IMR-90 (cell line): ENCODE measurements at regions not wholly inside any gene's neighbourhood (a gene's known extent, or its start where the extent isn't known, plus 50 kb on each side); places are given as distances from the start of the nearest gene placed in this dataset.

Experiments
- ATAC-seq: fragments of 200-7000 bp; cut with Tn5 transposase; 2 replicates; pipeline ENCODE4 v1.9.1; 2020; ENCODE audit warnings: low read depth, mild to moderate bottlenecking, moderate library complexity
- BruUV-seq: library from RNA; stranded (reverse); fragments of 400-500 nt; replicated peaks from 2 replicates; lab custom pipeline; 2021; lab: Mats Ljungman, UMichigan
- CTCF ChIA-PET: fragments of 300-600 bp; formaldehyde crosslinking; extraction: SDS; loops from one replicate; lab custom pipeline; 2021; ENCODE audit warnings: antibody characterized with exemption; lab: Yijun Ruan, JAX
- POLR2A ChIA-PET: fragments of 300-600 bp; sonication (Branson Sonifier 250); formaldehyde crosslinking; loops from one replicate; lab custom pipeline; 2022; ENCODE audit warnings: antibody characterized with exemption; ENCODE audit not compliant: unreplicated experiment; lab: Charles Lee
- DNase-seq: peaks from one replicate; pipeline ENCODE4 v3.0.0; 2013
- H2AFZ ChIP-seq: replicated peaks from 2 replicates; pipeline ENCODE3; 2013; ENCODE audit warnings: low read length, mild to moderate bottlenecking; ENCODE audit not compliant: poor library complexity
- H2AK5ac ChIP-seq: 2 replicates; pipeline ENCODE4 v1.6.1; 2013; ENCODE audit warnings: low read depth, low read length, inconsistent platforms
- H2AK9ac ChIP-seq: replicated peaks from 2 replicates; pipeline ENCODE3; 2013; ENCODE audit warnings: mild to moderate bottlenecking, low read depth, low read length, moderate library complexity; ENCODE audit not compliant: poor library complexity
- H2BK120ac ChIP-seq: 2 replicates; pipeline ENCODE4 v1.6.1; 2013; ENCODE audit warnings: low read depth, low read length, inconsistent platforms
- H2BK15ac ChIP-seq: 3 replicates; pipeline ENCODE4 v1.6.1; 2013; ENCODE audit warnings: low read depth, low read length, inconsistent platforms
- H2BK20ac ChIP-seq: 2 replicates; pipeline ENCODE4 v1.6.1; 2013; ENCODE audit warnings: low read depth, mild to moderate bottlenecking, inconsistent platforms, low read length, moderate library complexity
- H2BK5ac ChIP-seq: 2 replicates; pipeline ENCODE4 v1.6.1; 2013; ENCODE audit warnings: mild to moderate bottlenecking, low read depth, low read length, inconsistent platforms; ENCODE audit not compliant: poor library complexity, severe bottlenecking
- H3K14ac ChIP-seq: replicated peaks from 2 replicates; pipeline ENCODE4 v1.6.1; 2013; ENCODE audit warnings: low read depth, low read length, inconsistent platforms
- H3K18ac ChIP-seq: 2 replicates; pipeline ENCODE4 v1.6.1; 2013; ENCODE audit warnings: low read depth, low read length, control low read depth
- H3K23ac ChIP-seq: 2 replicates; pipeline ENCODE4 v1.6.1; 2013; ENCODE audit warnings: low read depth, low read length, inconsistent platforms
- H3K27ac ChIP-seq: 2 replicates; pipeline ENCODE4 v1.5.1; 2013; ENCODE audit warnings: mild to moderate bottlenecking, control low read depth, low read length; ENCODE audit not compliant: insufficient read depth
- H3K27me3 ChIP-seq: 2 replicates; pipeline ENCODE4 v1.6.1; 2013; ENCODE audit warnings: low read length; ENCODE audit not compliant: control insufficient read depth, insufficient read depth
- H3K36me3 ChIP-seq: 2 replicates; pipeline ENCODE4 v1.6.1; 2013; ENCODE audit warnings: low read length, mixed read lengths; ENCODE audit not compliant: control insufficient read depth, insufficient read depth
- H3K4ac ChIP-seq: 2 replicates; pipeline ENCODE4 v1.6.1; 2013; ENCODE audit warnings: low read depth, low read length, inconsistent platforms
- H3K4me1 ChIP-seq: 2 replicates; pipeline ENCODE4 v1.6.1; 2013; ENCODE audit warnings: low read length, mixed read lengths; ENCODE audit not compliant: control insufficient read depth, insufficient read depth
- H3K4me2 ChIP-seq: 2 replicates; pipeline ENCODE4 v1.6.1; 2013; ENCODE audit warnings: low read depth, mild to moderate bottlenecking, control low read depth, low read length, moderate library complexity
- H3K4me3 ChIP-seq: 2 replicates; pipeline ENCODE4 v1.5.1; 2013; ENCODE audit warnings: low read depth, mild to moderate bottlenecking, control low read depth, low read length, moderate library complexity; ENCODE audit not compliant: insufficient read depth
- H3K56ac ChIP-seq: 2 replicates; pipeline ENCODE4 v1.6.1; 2013; ENCODE audit warnings: low read length, inconsistent platforms; ENCODE audit not compliant: insufficient read depth; ENCODE audit errors: extremely low read depth
- H3K79me1 ChIP-seq, 2 experiments: 2 replicates each; pipeline ENCODE4 v1.6.1; 2013; ENCODE audit warnings: low read length in 2 of 2, inconsistent platforms in 1 of 2, low read depth in 1 of 2
- H3K9ac ChIP-seq: 2 replicates; pipeline ENCODE4 v1.6.1; 2013; ENCODE audit warnings: low read depth, low read length, control low read depth
- H3K9me1 ChIP-seq: 2 replicates; pipeline ENCODE4 v1.6.1; 2013; ENCODE audit warnings: low read length, inconsistent platforms; ENCODE audit not compliant: insufficient read depth
- H3K9me3 ChIP-seq: 2 replicates; pipeline ENCODE4 v1.6.1; 2013; ENCODE audit warnings: low read length; ENCODE audit not compliant: control insufficient read depth, insufficient read depth
- H4K20me1 ChIP-seq: 2 replicates; pipeline ENCODE4 v1.6.1; 2013; ENCODE audit warnings: low read length, inconsistent platforms; ENCODE audit not compliant: insufficient read depth
- H4K5ac ChIP-seq: 2 replicates; pipeline ENCODE4 v1.6.1; 2013; ENCODE audit warnings: mild to moderate bottlenecking, low read depth, low read length, control low read depth
- H4K8ac ChIP-seq, 2 experiments: 2 replicates each; pipeline ENCODE4 v1.6.1; 2013; ENCODE audit warnings: low read depth in 2 of 2, low read length in 2 of 2, control low read depth in 1 of 2, inconsistent platforms in 1 of 2
- H4K91ac ChIP-seq: 2 replicates; pipeline ENCODE4 v1.6.1; 2013; ENCODE audit warnings: low read depth, low read length, inconsistent platforms; ENCODE audit not compliant: insufficient read depth
- CEBPB ChIP-seq: IDR thresholded peaks from 2 replicates; pipeline ENCODE4 v1.6.1; 2012; ENCODE audit warnings: low read depth, low read length, improper control_type of control experiment
- ELK1 ChIP-seq: fragments of 150-350 bp; IDR thresholded peaks from 2 replicates; pipeline ENCODE4 v1.6.1; 2016; ENCODE audit warnings: low read depth, mild to moderate bottlenecking, low read length, moderate library complexity, borderline replicate concordance
- FOS ChIP-seq: fragments of 150-350 bp; IDR thresholded peaks from 2 replicates; pipeline ENCODE4 v1.6.1; 2016; ENCODE audit warnings: low read depth, low read length
- MAZ ChIP-seq: IDR thresholded peaks from 2 replicates; pipeline ENCODE4 v1.6.1; 2012; ENCODE audit warnings: low read depth, mild to moderate bottlenecking, low read length, improper control_type of control experiment, moderate library complexity, borderline replicate concordance
- USF2 ChIP-seq: fragments of 150-350 bp; IDR thresholded peaks from 2 replicates; pipeline ENCODE4 v1.6.1; 2017; ENCODE audit warnings: mild to moderate bottlenecking, antibody characterized with exemption, low read length, low read depth
- WGBS, 2 experiments: methylation state at CpG; one replicate each; pipeline versions ENCODE4 v1.1.5 to v1.1.7; 2013; ENCODE audit warnings: missing lambda C conversion rate in 2 of 2; ENCODE audit not compliant: insufficient read length in 1 of 2; ENCODE audit errors: extremely low coverage in 2 of 2; 5-methylcytosine and 5-hydroxymethylcytosine counted together
- dilution Hi-C: fragments of 300-500 bp; cut with HindIII; formaldehyde crosslinking; loops from one replicate; pipeline ENCODE4 v1.14.3; 2018; ENCODE audit warnings: low sequenced_read_pairs; ENCODE audit not compliant: unreplicated experiment
- in situ Hi-C: fragments of 300-500 bp; cut with MboI; formaldehyde crosslinking; loops from 3 replicates; pipeline ENCODE4 v1.14.3; 2019; ENCODE audit warnings: low sequenced_read_pairs, inconsistent platforms, mixed read lengths
- intact Hi-C: fragments of 100-400 bp; cut with micrococcal nuclease; formaldehyde crosslinking; loops from 2 replicates; pipeline ENCODE4 v1.10.0; 2022

- Histone ChIP-seq H2AK9ac (no peak overlapping the region), H3K18ac (no peak overlapping the region), H3K14ac (no peak overlapping the region), H3K36me3 (no peaks in the 10 kb centered on the region), H4K5ac (no peak overlapping the region), H3K27me3 (no peaks in the 10 kb centered on the region), H2AK5ac (no peak overlapping the region), H2BK120ac (no peak overlapping the region), H3K27ac (no peak overlapping the region), H3K4me3 (no peak overlapping the region), H4K20me1 (no peaks in the 10 kb centered on the region), H3K79me1 (no peaks in the 10 kb centered on the region), H3K4ac (no peak overlapping the region), H3K9me3 (no peaks in the 10 kb centered on the region), H3K23ac (no peak overlapping the region), H3K4me1 (no peaks in the 10 kb centered on the region), H4K8ac (no peak overlapping the region), H3K9me1 (no peaks in the 10 kb centered on the region), H2BK20ac (no peak overlapping the region), H2BK5ac (no peak overlapping the region), H3K4me2 (no peak overlapping the region), H3K9ac (no peak overlapping the region), H2AFZ (no peak overlapping the region), H3K56ac (no peak overlapping the region), H2BK15ac (no peak overlapping the region), H4K91ac (no peak overlapping the region)
- POLR2A ChIA-PET: no interaction called here
- in situ Hi-C loops (no loop called here), dilution Hi-C loops (no loop called here), intact Hi-C loops (no loop called here)
- no TSS peak for BruUV-seq
- no peak for ATAC-seq
- TF ChIP-seq ELK1 (no peak), USF2 (no peak), FOS (no peak), MAZ (no peak), CEBPB (no peak)
- CTCF ChIA-PET: no interaction called here
- no CpG with 5 or more reads among the region's 3 CpGs for WGBS, 2 experiments
- no peak for DNase-seq
Measured at GRCh38 chr18:43435851-43436250, 158.6 kb upstream of the SYT4 start.
